Activated T-cell treated with anti-CD3 and anti-CD28 coated beads, Interleukin-2, amount 50 U/mL, for 4 hours (primary cell): ENCODE measurements at regions not wholly inside any gene's neighbourhood (a gene's known extent, or its start where the extent isn't known, plus 50 kb on each side); places are given as distances from the start of the nearest gene placed in this dataset.

Experiments
- ATAC-seq, 2 donors: fragments of 200-7000 bp; cut with Tn5 transposase; one replicate each; pipeline ENCODE4 v1.10.0; 2021
- DNase-seq: peaks from one replicate; pipeline ENCODE4 v3.0.0-alpha.2; 2020
- H3K27me3 Mint-ChIP-seq: one replicate; pipeline ENCODE4 v1.8.0; 2021; ENCODE audit warnings: low read depth, mixed read lengths
- H3K36me3 Mint-ChIP-seq: one replicate; pipeline ENCODE4 v1.8.0; 2022; ENCODE audit warnings: mixed read lengths; ENCODE audit not compliant: insufficient read depth
- H3K4me1 Mint-ChIP-seq: one replicate; pipeline ENCODE4 v1.8.0; 2021; ENCODE audit warnings: low read depth, mixed read lengths
- H3K4me3 Mint-ChIP-seq: one replicate; pipeline ENCODE4 v1.8.0; 2021; ENCODE audit warnings: mild to moderate bottlenecking, moderate library complexity, mixed read lengths
- H3K9me3 Mint-ChIP-seq: one replicate; pipeline ENCODE4 v1.8.0; 2021; ENCODE audit warnings: mixed read lengths

DNA sequence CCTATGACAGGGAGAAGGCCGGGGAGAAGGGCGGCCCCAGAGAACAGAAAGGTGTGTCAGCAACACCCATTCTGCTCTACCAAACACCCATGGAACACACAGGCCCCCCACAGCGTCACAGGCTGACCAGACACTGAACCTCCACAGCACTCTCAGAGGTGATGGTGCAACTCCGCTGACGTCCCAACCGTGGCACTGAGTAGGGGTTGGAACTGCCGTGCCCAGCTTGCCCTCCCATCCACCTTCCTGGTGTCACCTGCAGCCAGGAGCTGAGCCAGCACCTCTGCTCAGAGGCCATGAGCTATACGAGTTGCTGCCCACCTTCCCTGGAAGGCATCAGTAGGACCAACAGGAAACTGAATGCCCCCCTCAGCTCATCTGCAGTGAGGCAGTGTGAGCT is 412.9 kb upstream of the SALL3 start:
- Mint-ChIP-seq H3K27me3 (peaks cover 2% of the 10 kb centered on the region), H3K4me1 (no peaks in the 10 kb centered on the region), H3K36me3 (no peaks in the 10 kb centered on the region), H3K4me3 (no peak overlapping the region), H3K9me3 (peaks cover 19% of the 10 kb centered on the region)
- DNase-seq (no peak), ATAC-seq (no peak)

DNA sequence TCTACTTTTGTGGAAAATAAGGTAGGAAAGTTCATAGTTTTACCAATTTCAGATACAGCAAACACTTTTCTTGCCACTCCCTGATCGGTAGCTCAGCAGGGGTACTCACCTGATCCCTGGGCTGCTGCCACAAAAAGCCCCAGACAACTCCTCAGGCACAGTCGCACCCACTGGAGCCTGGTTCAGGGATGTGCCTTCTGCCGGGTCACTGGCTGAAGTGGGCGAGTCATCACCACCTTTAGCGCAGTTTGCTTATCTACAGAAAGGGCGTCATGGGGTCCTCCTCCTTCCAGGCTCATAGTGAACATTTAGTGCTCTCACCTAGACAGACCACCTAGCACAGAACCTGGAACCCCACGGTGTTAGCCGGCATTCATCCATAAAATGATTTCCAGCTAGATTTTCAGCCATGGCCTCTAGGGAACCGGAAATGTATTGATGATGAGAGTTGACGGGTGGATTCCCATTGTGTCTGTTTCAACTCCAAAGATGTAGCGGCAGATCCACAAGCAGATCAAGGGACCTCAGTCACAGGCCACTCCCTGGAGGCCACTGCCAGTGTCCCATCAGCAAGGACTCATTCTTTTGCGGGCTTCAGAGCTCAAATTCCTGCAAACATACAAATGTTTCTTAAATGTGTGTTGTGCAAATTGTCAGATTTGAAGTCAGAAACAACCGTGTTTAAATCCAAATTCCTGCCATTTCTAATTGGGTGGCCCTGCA is 408.4 kb upstream of the SALL3 start:
- no peak overlapping the region for H3K4me3 Mint-ChIP-seq
- ATAC-seq, result no peak
- peaks cover 37% of the 10 kb centered on the region for H3K9me3 Mint-ChIP-seq

DNA sequence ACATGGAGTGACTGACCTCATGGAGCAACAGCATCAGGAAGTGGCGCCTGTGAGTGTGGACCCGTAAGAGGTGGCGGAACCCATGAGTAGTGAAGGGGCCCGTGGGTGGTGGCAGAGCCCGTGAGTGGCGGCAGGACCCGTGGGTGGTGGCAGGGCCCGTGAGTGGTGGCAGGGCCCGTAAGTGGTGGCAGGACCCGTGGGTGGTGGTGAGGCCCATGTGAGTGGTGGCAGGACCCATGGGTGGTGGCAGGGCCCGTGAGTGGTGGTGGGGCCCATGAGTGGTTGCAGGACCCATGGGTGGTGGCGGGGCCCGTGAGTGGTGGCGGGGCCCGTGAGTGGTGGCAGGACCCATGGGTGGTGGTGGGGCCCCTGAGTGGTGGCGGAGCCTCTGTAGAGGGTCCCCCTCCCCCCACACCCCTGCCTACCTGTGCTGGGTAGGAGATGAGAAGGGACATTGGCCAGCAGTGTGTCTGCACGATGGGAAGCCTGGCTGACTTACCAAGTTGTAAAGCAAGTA is 407.7 kb upstream of the SALL3 start:
- no peak for ATAC-seq
- Mint-ChIP-seq H3K36me3 (no peaks in the 10 kb centered on the region), H3K4me1 (no peaks in the 10 kb centered on the region), H3K9me3 (peaks cover 37% of the 10 kb centered on the region), H3K27me3 (no peaks in the 10 kb centered on the region), H3K4me3 (no peak overlapping the region)
- DNase-seq, result no peak

More for the DNA sequence above, 408.4 kb upstream of the SALL3 start:
- no peaks in the 10 kb centered on the region for H3K27me3 Mint-ChIP-seq
- no peak for DNase-seq
- H3K36me3 Mint-ChIP-seq, result no peaks in the 10 kb centered on the region
- no peaks in the 10 kb centered on the region for H3K4me1 Mint-ChIP-seq

DNA sequence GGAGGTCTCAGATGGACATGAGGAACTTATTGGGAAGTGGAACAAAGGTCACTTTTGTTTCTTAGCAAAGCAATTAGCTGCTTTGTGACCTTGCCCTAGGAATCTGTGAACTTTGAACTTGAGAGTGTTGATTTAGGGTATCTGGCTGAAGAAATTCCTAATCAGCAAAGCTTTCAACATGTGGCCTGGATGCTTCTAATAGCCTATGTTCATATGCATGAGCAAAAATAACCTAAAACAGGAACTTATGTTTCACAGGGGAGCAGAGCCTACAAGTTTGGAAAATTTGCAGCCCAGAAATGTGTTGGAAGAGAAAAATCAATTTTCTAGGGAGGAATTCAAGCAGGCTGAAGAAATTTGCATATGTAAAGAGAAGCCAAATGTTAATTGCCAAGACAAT is 405.8 kb upstream of the SALL3 start:
- H3K4me3 Mint-ChIP-seq, result no peak overlapping the region
- peaks cover 29% of the 10 kb centered on the region for H3K9me3 Mint-ChIP-seq
- DNase-seq (no peak), ATAC-seq (no peak)
- no peaks in the 10 kb centered on the region for H3K4me1 Mint-ChIP-seq
- no peaks in the 10 kb centered on the region for H3K36me3 Mint-ChIP-seq
- no peaks in the 10 kb centered on the region for H3K27me3 Mint-ChIP-seq

DNA sequence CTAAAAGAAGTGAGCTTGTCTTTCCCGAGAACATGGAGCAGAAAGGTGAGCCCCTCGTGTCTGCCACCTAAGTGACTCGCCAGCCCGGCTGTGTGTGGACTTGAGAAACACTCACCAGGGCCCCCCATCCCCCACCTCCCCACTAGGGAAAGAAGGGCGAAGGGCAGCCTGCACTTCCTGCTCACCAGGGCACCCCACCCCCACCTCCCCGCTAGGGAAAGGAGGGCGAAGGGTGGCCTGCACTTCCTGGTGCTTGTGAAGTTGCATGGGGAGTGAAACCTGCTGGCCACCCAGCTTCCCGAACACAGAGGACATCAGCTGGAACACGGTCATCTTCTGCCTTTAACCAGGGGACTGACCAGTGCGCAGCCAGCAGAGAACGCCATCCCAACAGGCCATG is 402.7 kb upstream of the SALL3 start:
- DNase-seq (no peak), ATAC-seq (no peak)
- no peak overlapping the region for H3K4me3 Mint-ChIP-seq
- H3K36me3 Mint-ChIP-seq, result no peaks in the 10 kb centered on the region
- H3K4me1 Mint-ChIP-seq, result no peaks in the 10 kb centered on the region
- no peaks in the 10 kb centered on the region for H3K27me3 Mint-ChIP-seq
- H3K9me3 Mint-ChIP-seq, result peaks cover 19% of the 10 kb centered on the region

DNA sequence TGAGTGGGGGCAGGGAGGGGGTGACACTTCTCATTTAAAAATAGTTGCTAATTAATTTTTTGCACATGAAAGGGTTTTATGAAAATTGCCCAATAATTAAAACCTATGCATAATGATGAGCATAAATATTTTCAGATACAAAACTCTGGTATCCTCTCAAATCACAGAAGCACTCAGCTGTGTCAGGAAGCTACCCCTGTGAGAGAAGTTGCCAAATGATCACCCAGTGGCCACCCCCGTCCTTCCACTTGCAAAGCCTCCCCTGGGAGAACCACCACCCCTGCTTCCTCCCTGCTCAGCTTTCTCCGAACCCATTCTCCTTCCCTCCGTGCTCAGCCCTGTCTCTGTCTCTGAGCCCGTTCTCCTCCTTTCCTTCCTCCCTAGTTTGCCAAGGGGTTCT is 400.2 kb upstream of the SALL3 start:
- Mint-ChIP-seq H3K36me3 (no peaks in the 10 kb centered on the region), H3K4me3 (no peak overlapping the region), H3K27me3 (no peaks in the 10 kb centered on the region), H3K4me1 (no peaks in the 10 kb centered on the region), H3K9me3 (peaks cover 6% of the 10 kb centered on the region)
- no peak for ATAC-seq
- DNase-seq, result no peak

DNA sequence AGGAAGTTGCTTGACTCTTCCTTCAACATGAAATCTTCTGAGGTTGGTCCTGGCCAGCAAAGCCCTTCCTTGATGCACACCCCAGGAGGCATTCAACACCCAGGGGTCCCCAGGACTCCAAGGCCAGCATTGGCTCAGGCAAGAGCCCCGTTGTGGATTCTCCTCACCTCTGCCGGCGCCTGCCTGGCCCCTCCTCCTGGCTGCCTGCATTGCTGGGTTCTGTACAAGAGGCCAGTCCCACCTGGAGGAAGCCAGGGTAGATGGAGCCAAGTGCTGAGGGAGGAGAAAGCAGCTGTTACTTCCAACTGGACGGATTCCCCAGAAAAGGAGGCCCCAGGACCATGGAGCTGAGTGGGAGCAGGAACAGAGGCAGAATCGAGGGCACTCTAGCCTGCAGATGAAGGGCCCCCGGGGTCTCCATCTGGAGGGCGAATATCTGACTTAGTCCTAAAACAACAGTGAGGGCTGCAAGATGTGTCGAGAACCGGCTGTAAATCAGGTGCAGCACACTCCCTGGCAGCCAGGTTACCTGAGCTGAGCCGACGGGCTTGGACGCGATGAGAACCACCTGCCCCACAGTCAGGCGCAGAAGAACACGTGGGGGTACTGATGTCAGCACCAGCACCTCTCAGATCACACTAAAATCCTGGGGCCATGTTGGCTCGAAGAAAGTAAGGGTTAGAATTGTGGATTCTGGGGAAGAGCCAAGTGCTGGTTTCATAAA is 399.6 kb upstream of the SALL3 start:
- ATAC-seq (no peak), DNase-seq (no peak)
- Mint-ChIP-seq H3K4me1 (no peaks in the 10 kb centered on the region), H3K4me3 (no peak overlapping the region), H3K9me3 (peaks cover 2% of the 10 kb centered on the region), H3K27me3 (no peaks in the 10 kb centered on the region), H3K36me3 (no peaks in the 10 kb centered on the region)

DNA sequence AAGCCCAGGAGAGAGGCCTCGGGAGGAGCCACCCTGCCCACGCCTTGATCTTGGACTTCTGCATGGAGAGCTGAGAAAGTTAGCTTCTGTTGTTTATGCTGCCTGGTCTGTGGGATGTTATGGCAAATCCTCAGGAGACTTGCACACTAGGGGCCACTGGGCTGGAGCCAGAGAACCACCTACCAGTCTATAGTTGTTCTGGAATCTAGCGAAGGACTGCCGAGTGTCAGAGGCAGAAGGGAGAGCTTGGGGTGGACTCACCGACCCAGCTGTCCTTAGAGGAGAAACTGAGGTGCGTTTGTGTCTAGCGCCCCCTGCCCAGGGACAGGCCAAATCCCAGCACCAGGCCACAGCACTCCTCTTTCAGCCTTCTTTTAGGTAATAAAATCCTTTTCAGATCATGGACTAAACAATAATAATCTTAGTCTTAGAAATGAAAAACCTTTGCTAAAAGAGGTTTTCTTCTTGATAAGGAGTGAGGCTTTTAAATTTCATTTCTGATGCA is 398.7 kb upstream of the SALL3 start:
- ATAC-seq, result no peak
- Mint-ChIP-seq H3K9me3 (no peaks in the 10 kb centered on the region), H3K4me1 (no peaks in the 10 kb centered on the region), H3K4me3 (no peak overlapping the region), H3K27me3 (no peaks in the 10 kb centered on the region), H3K36me3 (no peaks in the 10 kb centered on the region)
- no peak for DNase-seq

DNA sequence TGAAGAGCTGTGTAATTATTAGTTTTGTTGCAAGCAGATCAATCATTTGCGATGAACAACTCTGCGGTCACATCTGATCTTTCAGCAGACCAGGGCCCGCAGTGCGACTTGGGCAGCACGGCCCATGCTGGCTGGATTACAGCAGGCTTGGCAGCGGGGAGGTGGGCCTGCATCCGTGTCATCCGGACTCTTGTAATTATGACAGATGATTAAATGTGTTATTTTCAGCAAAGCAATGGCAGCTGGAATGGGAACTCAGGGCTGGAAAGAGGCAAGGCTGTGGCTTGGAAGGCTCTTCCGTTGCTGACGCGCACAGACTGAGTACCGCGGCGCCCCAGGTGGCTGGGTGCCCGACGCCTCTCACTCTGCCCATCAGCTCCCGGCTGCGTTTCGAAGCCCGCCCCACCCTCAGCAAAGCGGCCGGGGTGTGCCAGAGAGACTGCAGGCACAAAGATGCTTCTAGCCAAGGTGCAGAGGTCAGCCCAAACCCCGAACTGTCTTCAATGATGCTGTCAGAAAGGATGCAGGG is 397.4 kb upstream of the SALL3 start:
- Mint-ChIP-seq H3K27me3 (peaks cover 1% of the 10 kb centered on the region), H3K4me1 (no peaks in the 10 kb centered on the region), H3K9me3 (no peaks in the 10 kb centered on the region), H3K36me3 (no peaks in the 10 kb centered on the region), H3K4me3 (no peak overlapping the region)
- DNase-seq (no peak), ATAC-seq (no peak)

DNA sequence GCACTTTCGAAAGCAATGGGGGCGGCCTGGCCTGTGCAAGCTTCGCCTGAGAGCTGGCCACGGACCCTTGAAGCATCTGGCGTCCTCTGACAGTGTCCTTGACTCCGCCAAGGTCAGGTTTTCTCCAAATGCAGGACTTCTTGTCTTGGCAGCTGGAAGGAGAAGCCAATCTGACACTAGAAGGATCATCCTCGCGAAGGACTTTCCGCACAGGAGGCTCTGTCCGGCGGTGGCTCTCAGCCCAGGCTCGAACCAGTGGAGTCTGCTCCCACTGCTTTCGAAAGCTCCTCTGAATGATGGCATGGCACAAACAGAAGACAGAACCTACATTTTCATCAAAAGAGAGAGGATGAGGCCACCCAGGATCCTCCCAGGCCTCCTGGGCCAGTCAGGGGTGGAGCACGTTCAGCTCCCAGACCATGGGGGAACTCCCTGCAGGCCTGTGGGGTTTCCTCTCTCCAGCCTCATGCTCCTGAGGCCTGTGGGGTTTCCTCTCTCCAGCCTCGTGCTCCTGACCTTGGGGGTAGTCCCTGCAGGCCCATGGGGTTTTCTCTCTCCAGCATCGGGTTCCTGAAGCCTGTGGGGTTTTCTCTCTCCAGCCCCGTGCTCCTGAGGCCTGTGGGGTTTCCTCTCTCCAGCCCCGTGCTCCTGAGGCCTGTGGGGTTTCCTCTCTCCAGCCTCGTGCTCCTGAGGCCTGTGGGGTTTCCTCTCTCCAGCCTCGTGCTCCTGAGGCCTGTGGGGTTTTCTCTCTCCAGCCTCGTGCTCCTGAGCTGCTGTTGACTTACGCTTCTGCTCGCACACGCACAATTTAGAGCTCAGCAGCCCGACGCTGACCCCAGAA is 396.5 kb upstream of the SALL3 start:
- H3K4me3 Mint-ChIP-seq, result no peak overlapping the region
- peaks cover 4% of the 10 kb centered on the region for H3K27me3 Mint-ChIP-seq
- H3K36me3 Mint-ChIP-seq, result no peaks in the 10 kb centered on the region
- no peaks in the 10 kb centered on the region for H3K4me1 Mint-ChIP-seq
- no peak for ATAC-seq
- DNase-seq, result no peak
- no peaks in the 10 kb centered on the region for H3K9me3 Mint-ChIP-seq

DNA sequence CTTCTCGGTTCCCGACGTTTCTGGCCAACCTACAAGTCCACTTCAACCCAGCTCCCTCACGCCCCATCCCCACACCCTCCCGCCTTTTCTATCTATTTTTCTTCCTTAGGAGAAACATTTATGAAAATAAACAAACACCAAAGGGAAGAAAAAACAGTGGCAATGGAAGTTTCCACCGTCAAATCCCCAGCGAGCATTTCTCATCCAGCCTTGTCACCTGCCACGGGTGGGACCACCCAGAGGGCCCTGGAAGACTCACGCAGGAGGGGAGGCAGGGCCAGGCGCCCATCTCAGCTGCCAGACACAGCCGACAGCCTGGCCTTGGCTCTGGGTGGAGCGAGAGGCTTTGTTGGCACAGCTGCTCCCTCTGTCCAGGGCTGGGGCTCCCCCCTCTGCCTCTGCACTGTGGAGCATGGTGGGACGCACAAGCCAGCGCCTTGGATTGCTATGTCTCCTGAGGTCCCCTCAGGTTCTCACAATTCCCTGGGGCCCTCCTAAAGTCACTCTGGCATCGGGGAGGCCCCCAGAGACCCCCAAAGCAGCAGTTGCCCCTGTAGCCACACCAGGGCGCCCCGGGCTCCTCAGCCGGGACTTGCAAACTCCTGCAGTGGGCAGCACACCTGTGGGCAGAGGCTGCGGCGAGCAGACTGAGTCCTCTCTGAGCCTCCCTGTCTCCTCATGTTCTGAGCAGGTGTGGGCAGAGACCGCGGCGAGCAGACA is 395.7 kb upstream of the SALL3 start:
- no peak for ATAC-seq
- Mint-ChIP-seq H3K9me3 (no peaks in the 10 kb centered on the region), H3K4me3 (no peak overlapping the region), H3K36me3 (no peaks in the 10 kb centered on the region), H3K4me1 (no peaks in the 10 kb centered on the region), H3K27me3 (peaks cover 4% of the 10 kb centered on the region)
- DNase-seq, result no peak

DNA sequence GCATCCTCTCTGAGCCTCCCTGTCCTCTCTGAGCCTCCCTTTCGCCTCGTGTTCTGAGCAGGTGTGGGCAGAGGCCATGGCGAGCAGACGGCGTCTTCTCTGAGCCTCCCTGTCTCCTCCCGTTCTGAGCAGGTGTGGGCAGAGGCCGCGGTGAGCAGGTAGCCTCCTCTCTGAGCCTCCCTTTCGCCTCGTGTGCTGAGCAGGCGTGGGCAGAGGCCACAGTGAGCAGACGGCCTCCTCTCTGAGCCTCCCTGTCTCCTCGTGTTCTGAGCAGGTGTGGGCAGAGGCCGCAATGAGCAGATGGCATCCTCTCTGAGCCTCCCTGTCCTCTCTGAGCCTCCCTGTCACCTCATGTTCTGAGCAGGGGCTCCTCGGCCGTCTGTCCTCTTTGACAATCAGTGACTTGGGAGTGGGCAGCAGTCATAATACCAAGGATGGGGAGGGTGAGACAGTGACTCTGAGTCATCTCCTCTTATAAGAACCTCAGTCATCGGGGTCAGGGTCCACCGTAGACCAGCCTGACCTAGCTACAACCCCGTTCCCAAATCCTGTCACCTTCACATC is 395.1 kb upstream of the SALL3 start:
- H3K4me1 Mint-ChIP-seq, result no peaks in the 10 kb centered on the region
- no peak for DNase-seq
- H3K36me3 Mint-ChIP-seq, result no peaks in the 10 kb centered on the region
- H3K9me3 Mint-ChIP-seq, result no peaks in the 10 kb centered on the region
- ATAC-seq, result no peak
- peaks cover 4% of the 10 kb centered on the region for H3K27me3 Mint-ChIP-seq
- no peak overlapping the region for H3K4me3 Mint-ChIP-seq

DNA sequence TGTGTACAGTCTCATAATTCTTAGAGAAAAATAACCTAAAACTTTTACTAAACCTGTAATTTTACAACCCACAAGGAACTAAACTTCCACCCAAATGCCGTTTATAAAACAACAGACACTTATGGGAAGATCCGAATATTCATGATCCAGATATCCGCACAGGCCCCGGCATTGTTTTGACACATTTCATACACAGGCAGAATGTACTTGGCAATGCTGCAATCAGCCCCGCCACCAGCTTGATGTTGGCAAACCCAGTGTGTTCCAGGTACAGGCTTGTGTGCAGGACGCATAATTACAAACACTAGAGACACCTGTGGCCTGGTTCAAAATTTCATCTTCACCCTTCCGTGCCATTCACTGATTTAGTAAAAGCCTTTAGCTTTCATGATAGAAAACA is 393.0 kb upstream of the SALL3 start:
- Mint-ChIP-seq H3K27me3 (peaks cover 4% of the 10 kb centered on the region), H3K9me3 (no peaks in the 10 kb centered on the region), H3K4me1 (no peaks in the 10 kb centered on the region), H3K36me3 (no peaks in the 10 kb centered on the region), H3K4me3 (no peak overlapping the region)
- no peak for ATAC-seq
- DNase-seq, result no peak
